SK-N-SH (cell line): ENCODE measurements at regions not wholly inside any gene's neighbourhood (a gene's known extent, or its start where the extent isn't known, plus 50 kb on each side); places are given as distances from the start of the nearest gene placed in this dataset.

Source experiments
- CTCF ChIA-PET: fragments of 300-600, 350-600 bp; formaldehyde crosslinking; extraction: SDS; loops from one replicate; lab custom pipeline; 2021; lab: Yijun Ruan, JAX
- POLR2A ChIA-PET: fragments of 350-600 bp; sonication (Branson Sonifier 250); formaldehyde crosslinking; extraction: SDS; loops from one replicate; lab custom pipeline; 2020; ENCODE audit warnings: antibody characterized with exemption, inconsistent platforms; lab: Yijun Ruan, JAX
- DNase-seq: peaks from one replicate; pipeline ENCODE4 v3.0.0; 2012
- H2AFZ ChIP-seq: fragments of 200-600 bp; sonication (generic); 2 replicates; pipeline ENCODE4 v1.8.1; 2016; ENCODE audit warnings: antibody characterized with exemption, mild to moderate bottlenecking, low read depth
- H3F3A ChIP-seq: fragments of 200-600 bp; sonication (generic); replicated peaks from 2 replicates; pipeline ENCODE3; 2016; ENCODE audit warnings: antibody characterized with exemption, mild to moderate bottlenecking; ENCODE audit not compliant: insufficient read depth
- H3K27ac ChIP-seq, 2 experiments: fragments of 200-500 bp in 1 of 2; fragments of 200-600 bp in 1 of 2; sonication (Bioruptor generic) in 1 of 2; sonication (generic), shearing (Covaris generic) in 1 of 2; 2 replicates each; pipeline versions ENCODE4 v1.5.1 to v1.6.1; 2014 to 2016; ENCODE audit warnings: low read depth in 2 of 2, inconsistent platforms in 1 of 2, low read length in 1 of 2, mild to moderate bottlenecking in 1 of 2, mixed read lengths in 1 of 2
- H3K27me3 ChIP-seq: fragments of 200-600 bp; sonication (generic), shearing (Covaris generic); 2 replicates; pipeline ENCODE4 v1.6.1; 2016; ENCODE audit warnings: mixed run types; ENCODE audit not compliant: insufficient read depth
- H3K36me3 ChIP-seq, 2 experiments: fragments of 200-500 bp in 1 of 2; fragments of 200-600 bp in 1 of 2; sonication (Bioruptor generic) in 1 of 2; sonication (generic) in 1 of 2; replicated peaks in 1 of 2; 2 replicates each; pipeline versions ENCODE3 to v1.5.1; 2014 to 2016; ENCODE audit warnings: low read length in 1 of 2, mild to moderate bottlenecking in 1 of 2; ENCODE audit not compliant: insufficient read depth in 2 of 2, control insufficient read depth in 1 of 2
- H3K4me1 ChIP-seq, 2 experiments: fragments of 200-500 bp in 1 of 2; fragments of 200-600 bp in 1 of 2; sonication (Bioruptor generic) in 1 of 2; sonication (generic), shearing (Covaris generic) in 1 of 2; 2 replicates each; pipeline versions ENCODE4 v1.5.1 to v1.6.1; 2014 to 2016; ENCODE audit warnings: low read depth in 1 of 2, low read length in 1 of 2, mixed run types in 1 of 2; ENCODE audit not compliant: insufficient read depth in 2 of 2, control insufficient read depth in 1 of 2
- H3K4me2 ChIP-seq: fragments of 200-600 bp; sonication (generic), shearing (Covaris generic); 2 replicates; pipeline ENCODE4 v1.6.1; 2017; ENCODE audit warnings: mixed run types
- H3K4me3 ChIP-seq, 2 experiments: fragments of 200-500 bp in 1 of 2; fragments of 200-600 bp in 1 of 2; sonication (Bioruptor generic) in 1 of 2; sonication (generic), shearing (Covaris generic) in 1 of 2; 2 replicates each; pipeline versions ENCODE4 v1.5.1 to v1.8.1; 2014 to 2016; ENCODE audit warnings: low read depth in 2 of 2, inconsistent platforms in 1 of 2, low read length in 1 of 2, mild to moderate bottlenecking in 1 of 2, mixed read lengths in 1 of 2, moderate library complexity in 1 of 2
- H3K79me2 ChIP-seq: fragments of 200-600 bp; sonication (generic); 2 replicates; pipeline ENCODE4 v1.8.1; 2017; ENCODE audit warnings: mild to moderate bottlenecking; ENCODE audit not compliant: insufficient read depth
- H3K9ac ChIP-seq: fragments of 200-600 bp; sonication (generic); 2 replicates; pipeline ENCODE4 v1.6.1; 2017; ENCODE audit warnings: mixed run types
- H3K9me2 ChIP-seq: fragments of 200-600 bp; sonication (generic); 2 replicates; pipeline ENCODE4 v1.6.1; 2017; ENCODE audit warnings: mixed run types
- H3K9me3 ChIP-seq: fragments of 200-600 bp; sonication (generic); 2 replicates; pipeline ENCODE4 v1.6.1; 2017; ENCODE audit warnings: mixed run types, mild to moderate bottlenecking, moderate library complexity
- H4K20me1 ChIP-seq: fragments of 200-600 bp; sonication (generic); 2 replicates; pipeline ENCODE4 v1.6.1; 2017; ENCODE audit warnings: mild to moderate bottlenecking, mixed run types; ENCODE audit not compliant: insufficient read depth
- CTCF ChIP-seq: fragments of 200-600 bp; sonication (generic); IDR thresholded peaks from 2 replicates; pipeline ENCODE4 v1.6.1; 2017; ENCODE audit warnings: antibody characterized with exemption, mild to moderate bottlenecking, moderate library complexity
- EP300 ChIP-seq, 2 experiments: IDR thresholded peaks; 2 replicates each; pipeline versions ENCODE4 v1.4.0 to v1.6.1; 2012; ENCODE audit warnings: borderline replicate concordance in 1 of 2, low read depth in 1 of 2, low read length in 1 of 2
- EZH2phosphoT487 ChIP-seq: fragments of 200-600 bp; sonication (generic); IDR thresholded peaks from 2 replicates; pipeline ENCODE4 v1.6.1; 2017; ENCODE audit warnings: low read depth, mixed run types, mild to moderate bottlenecking, antibody characterized with exemption, moderate library complexity, borderline replicate concordance
- FOSL2 ChIP-seq: IDR thresholded peaks from 2 replicates; pipeline ENCODE4 v1.4.0; 2012; ENCODE audit warnings: low read depth, mild to moderate bottlenecking, moderate library complexity, borderline replicate concordance
- FOXJ3 ChIP-seq: sonication (generic); formaldehyde crosslinking; IDR thresholded peaks from 2 replicates; pipeline ENCODE4 v1.5.1; 2020; ENCODE audit warnings: mild to moderate bottlenecking, missing genetic modification reagents
- GABPA ChIP-seq: IDR thresholded peaks from 2 replicates; pipeline ENCODE4 v1.4.0; 2012; ENCODE audit warnings: low read depth, mild to moderate bottlenecking
- GATA2 ChIP-seq: sonication (generic); formaldehyde crosslinking; IDR thresholded peaks from 2 replicates; pipeline ENCODE4 v1.5.0; 2020; ENCODE audit warnings: mild to moderate bottlenecking, missing genetic modification reagents
- JUND ChIP-seq: IDR thresholded peaks from 2 replicates; pipeline ENCODE4 v1.4.0; 2012
- MAX ChIP-seq: IDR thresholded peaks from 2 replicates; pipeline ENCODE4 v1.4.0; 2012; ENCODE audit warnings: low read depth
- MEF2A ChIP-seq: IDR thresholded peaks from 2 replicates; pipeline ENCODE4 v1.4.0; 2012; ENCODE audit warnings: low read depth, borderline replicate concordance
- MXI1 ChIP-seq: IDR thresholded peaks from 2 replicates; pipeline ENCODE4 v1.6.1; 2012; ENCODE audit warnings: mild to moderate bottlenecking, low read depth, low read length, improper control_type of control experiment
- NFIC ChIP-seq: IDR thresholded peaks from 2 replicates; pipeline ENCODE4 v1.4.0; 2012; ENCODE audit warnings: borderline replicate concordance
- NRF1 ChIP-seq: IDR thresholded peaks from 2 replicates; pipeline ENCODE4 v1.6.1; 2012; ENCODE audit warnings: low read depth, mild to moderate bottlenecking, low read length
- POLR2AphosphoS5 ChIP-seq: IDR thresholded peaks from 2 replicates; pipeline ENCODE4 v1.6.1; 2012; ENCODE audit warnings: low read depth, low read length
- RAD21 ChIP-seq: IDR thresholded peaks from 2 replicates; pipeline ENCODE4 v1.6.1; 2012; ENCODE audit warnings: mild to moderate bottlenecking, low read length
- TEAD4 ChIP-seq: IDR thresholded peaks from 2 replicates; pipeline ENCODE4 v1.4.0; 2012; ENCODE audit warnings: mild to moderate bottlenecking, borderline replicate concordance; ENCODE audit not compliant: insufficient read depth
- USF1 ChIP-seq: IDR thresholded peaks from 2 replicates; pipeline ENCODE4 v1.4.0; 2012; ENCODE audit warnings: low read depth, borderline replicate concordance
- YY1 ChIP-seq: IDR thresholded peaks from 2 replicates; pipeline ENCODE4 v1.4.0; 2012; ENCODE audit warnings: low read depth, mild to moderate bottlenecking
- WGBS: methylation state at CpG from one replicate; pipeline ENCODE4 v1.1.6; 2017; ENCODE audit warnings: low lambda C conversion rate; 5-methylcytosine and 5-hydroxymethylcytosine counted together
- TF ChIP-seq, protein P1 (sequence below): IDR thresholded peaks from 2 replicates; pipeline ENCODE4; 2012
- TF ChIP-seq, protein P2 (sequence below): IDR thresholded peaks from 2 replicates; pipeline ENCODE4 v1.4.0; 2012; ENCODE audit warnings: low read depth, borderline replicate concordance
- TF ChIP-seq, protein P3 (sequence below): IDR thresholded peaks from 2 replicates; pipeline ENCODE4 v1.6.1; 2012; ENCODE audit warnings: mild to moderate bottlenecking, low read depth, low read length, moderate library complexity

DNA sequence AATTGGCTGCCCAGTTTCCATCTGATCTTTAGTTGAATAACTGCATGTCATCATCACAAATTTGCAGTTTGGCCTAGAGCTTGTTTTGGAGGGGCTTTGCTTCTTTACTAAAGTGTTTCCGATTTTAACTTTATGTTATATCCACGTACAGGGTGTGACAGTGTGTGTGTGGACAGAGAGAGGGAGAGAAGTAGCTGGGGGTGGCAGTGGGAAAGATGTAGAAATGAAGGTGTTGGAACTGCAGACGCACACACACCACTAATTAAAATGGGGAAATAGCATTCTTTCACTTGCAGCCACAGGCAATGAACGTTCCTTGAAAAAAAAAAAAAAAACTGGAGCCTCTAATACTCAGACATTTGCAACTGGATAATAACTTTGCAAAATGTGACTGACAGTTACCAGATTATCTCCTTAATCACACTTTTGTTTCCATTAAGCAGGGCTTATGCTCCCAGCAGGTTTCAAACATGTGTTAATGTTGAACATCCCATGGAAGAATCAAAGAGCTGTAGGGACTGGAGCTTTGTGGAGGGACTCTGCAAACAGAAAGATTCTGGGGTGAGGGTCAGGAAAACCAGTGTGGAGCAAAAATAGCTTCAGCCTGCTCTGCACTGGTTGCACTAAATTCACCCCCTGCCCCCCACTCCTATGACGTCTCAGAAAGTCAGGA lies 238.1 kb upstream of the TENM4 start (continued):
- TF ChIP-seq POLR2AphosphoS5 (no peak), NFIC (no peak), EZH2phosphoT487 (no peak), EP300 (IDR thresholded peaks at IDR 0.05; ENCODE audit: borderline replicate concordance in 1 of 2, low read depth in 1 of 2, low read length in 1 of 2) (peak in 1 of 2 experiments; percentile 73; a peak in 1 of 4 replicates), FOXJ3 (CRISPR knock-in tag) (no peak), MXI1 (peak; percentile 54; the same call in 1 of the 2 replicates), TEAD4 (no peak), GATA2 (CRISPR knock-in tag) (peak; percentile 84)
- TF ChIP-seq, all 33 proteins: peak for 4

DNA sequence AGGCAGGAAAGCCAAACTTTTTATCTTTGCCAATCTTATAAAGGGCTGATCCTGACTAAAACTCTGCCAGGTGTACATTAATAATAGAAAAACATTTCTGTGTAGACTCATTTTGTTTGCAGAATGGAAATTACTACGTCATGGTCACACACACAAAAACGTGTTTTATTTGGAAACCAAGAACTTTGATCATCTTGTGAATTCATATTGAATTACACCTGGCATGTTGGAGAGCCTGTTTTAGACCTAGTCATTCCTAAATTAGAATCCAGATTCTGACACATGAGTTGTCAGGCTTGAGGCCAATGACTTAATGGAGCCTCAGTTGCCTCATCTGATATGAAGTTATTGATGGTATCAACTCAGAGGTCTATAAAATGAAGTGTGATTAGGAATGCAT lies 235.6 kb upstream of the TENM4 start:
- ChIA-PET CTCF (no interaction called here), POLR2A (no interaction called here)
- Histone ChIP-seq H3K36me3 (no peaks in the 10 kb centered on the region), H3K79me2 (no peaks in the 10 kb centered on the region), H3K4me3 (no peak overlapping the region), H2AFZ (no peak overlapping the region), H3K4me2 (no peak overlapping the region), H3K9ac (no peak overlapping the region), H3K27ac (no peak overlapping the region), H3K9me2 (no peaks in the 10 kb centered on the region), H3K9me3 (no peaks in the 10 kb centered on the region), H3F3A (no peaks in the 10 kb centered on the region), H3K27me3 (no peaks in the 10 kb centered on the region), H4K20me1 (no peaks in the 10 kb centered on the region), H3K4me1 (peaks cover 0 to 10% of the 10 kb centered on the region in 2 experiments; a peak in 2 of 4 replicates)
- no peak for DNase-seq
- 9% methylated on average over 2 of the region's 2 CpGs for WGBS
- TF ChIP-seq MEF2A (no peak), GABPA (no peak), USF1 (no peak), MAX (no peak), FOSL2 (no peak), TEAD4 (no peak), RAD21 (no peak), YY1 (no peak), NRF1 (no peak), GATA2 (CRISPR knock-in tag) (no peak), MXI1 (no peak), FOXJ3 (CRISPR knock-in tag) (no peak), JUND (no peak), POLR2AphosphoS5 (no peak), CTCF (no peak), EZH2phosphoT487 (no peak)
- TF ChIP-seq, protein P1, sequence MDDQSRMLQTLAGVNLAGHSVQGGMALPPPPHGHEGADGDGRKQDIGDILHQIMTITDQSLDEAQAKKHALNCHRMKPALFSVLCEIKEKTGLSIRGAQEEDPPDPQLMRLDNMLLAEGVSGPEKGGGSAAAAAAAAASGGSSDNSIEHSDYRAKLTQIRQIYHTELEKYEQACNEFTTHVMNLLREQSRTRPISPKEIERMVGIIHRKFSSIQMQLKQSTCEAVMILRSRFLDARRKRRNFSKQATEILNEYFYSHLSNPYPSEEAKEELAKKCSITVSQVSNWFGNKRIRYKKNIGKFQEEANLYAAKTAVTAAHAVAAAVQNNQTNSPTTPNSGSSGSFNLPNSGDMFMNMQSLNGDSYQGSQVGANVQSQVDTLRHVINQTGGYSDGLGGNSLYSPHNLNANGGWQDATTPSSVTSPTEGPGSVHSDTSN, result no peak
- TF ChIP-seq, protein P2, sequence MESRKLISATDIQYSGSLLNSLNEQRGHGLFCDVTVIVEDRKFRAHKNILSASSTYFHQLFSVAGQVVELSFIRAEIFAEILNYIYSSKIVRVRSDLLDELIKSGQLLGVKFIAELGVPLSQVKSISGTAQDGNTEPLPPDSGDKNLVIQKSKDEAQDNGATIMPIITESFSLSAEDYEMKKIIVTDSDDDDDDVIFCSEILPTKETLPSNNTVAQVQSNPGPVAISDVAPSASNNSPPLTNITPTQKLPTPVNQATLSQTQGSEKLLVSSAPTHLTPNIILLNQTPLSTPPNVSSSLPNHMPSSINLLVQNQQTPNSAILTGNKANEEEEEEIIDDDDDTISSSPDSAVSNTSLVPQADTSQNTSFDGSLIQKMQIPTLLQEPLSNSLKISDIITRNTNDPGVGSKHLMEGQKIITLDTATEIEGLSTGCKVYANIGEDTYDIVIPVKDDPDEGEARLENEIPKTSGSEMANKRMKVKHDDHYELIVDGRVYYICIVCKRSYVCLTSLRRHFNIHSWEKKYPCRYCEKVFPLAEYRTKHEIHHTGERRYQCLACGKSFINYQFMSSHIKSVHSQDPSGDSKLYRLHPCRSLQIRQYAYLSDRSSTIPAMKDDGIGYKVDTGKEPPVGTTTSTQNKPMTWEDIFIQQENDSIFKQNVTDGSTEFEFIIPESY, result no peak
- TF ChIP-seq, protein P3, sequence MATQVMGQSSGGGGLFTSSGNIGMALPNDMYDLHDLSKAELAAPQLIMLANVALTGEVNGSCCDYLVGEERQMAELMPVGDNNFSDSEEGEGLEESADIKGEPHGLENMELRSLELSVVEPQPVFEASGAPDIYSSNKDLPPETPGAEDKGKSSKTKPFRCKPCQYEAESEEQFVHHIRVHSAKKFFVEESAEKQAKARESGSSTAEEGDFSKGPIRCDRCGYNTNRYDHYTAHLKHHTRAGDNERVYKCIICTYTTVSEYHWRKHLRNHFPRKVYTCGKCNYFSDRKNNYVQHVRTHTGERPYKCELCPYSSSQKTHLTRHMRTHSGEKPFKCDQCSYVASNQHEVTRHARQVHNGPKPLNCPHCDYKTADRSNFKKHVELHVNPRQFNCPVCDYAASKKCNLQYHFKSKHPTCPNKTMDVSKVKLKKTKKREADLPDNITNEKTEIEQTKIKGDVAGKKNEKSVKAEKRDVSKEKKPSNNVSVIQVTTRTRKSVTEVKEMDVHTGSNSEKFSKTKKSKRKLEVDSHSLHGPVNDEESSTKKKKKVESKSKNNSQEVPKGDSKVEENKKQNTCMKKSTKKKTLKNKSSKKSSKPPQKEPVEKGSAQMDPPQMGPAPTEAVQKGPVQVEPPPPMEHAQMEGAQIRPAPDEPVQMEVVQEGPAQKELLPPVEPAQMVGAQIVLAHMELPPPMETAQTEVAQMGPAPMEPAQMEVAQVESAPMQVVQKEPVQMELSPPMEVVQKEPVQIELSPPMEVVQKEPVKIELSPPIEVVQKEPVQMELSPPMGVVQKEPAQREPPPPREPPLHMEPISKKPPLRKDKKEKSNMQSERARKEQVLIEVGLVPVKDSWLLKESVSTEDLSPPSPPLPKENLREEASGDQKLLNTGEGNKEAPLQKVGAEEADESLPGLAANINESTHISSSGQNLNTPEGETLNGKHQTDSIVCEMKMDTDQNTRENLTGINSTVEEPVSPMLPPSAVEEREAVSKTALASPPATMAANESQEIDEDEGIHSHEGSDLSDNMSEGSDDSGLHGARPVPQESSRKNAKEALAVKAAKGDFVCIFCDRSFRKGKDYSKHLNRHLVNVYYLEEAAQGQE, result no peak
